T-helper 1 cell (primary cell): ENCODE measurements at regions not wholly inside any gene's neighbourhood (a gene's known extent, or its start where the extent isn't known, plus 50 kb on each side); places are given as distances from the start of the nearest gene placed in this dataset.

ENCODE experiments used
- DNase-seq, 5 donors: peaks; one replicate each; pipeline ENCODE4 v3.0.0-alpha.2; 2012 to 2020

DNA sequence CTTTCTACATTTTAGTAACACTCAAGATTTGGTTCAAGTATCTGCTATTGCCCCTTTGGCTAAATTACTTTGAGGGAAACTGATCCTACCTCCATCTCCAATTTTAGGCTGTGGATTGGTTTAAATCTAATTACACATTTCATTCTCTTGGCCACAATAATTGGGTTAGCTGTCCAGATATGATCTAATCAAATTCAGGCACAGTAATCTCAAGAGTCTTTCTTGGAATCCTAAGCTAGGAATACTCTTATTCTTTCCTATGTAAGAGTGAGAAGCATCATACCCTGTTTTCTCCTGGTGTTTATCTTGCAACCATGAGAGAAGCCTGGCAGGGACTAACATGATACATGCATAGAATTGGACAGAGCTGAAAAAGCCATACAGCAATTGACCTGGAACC is 300.4 kb upstream of the MARCKS start:
- no peak for DNase-seq

DNA sequence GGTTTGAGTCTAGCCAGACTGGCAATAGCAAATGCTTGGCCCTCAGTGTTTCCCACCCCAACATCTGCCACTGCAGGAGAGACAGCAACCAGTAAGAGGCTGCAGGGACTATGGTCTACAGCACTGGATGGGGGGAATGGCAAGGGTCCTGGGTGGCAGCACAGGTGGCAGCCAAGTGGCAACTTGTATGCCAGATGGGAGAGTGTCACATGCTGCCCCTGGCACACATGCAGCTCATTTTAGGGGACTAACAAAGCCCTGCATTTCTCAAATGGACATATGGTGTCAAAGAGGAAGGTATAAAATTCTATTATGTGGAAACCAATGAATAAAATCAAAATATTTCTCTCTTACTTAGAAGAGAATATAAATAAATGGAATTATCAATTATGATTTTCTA is 298.7 kb upstream of the MARCKS start:
- no peak for DNase-seq

DNA sequence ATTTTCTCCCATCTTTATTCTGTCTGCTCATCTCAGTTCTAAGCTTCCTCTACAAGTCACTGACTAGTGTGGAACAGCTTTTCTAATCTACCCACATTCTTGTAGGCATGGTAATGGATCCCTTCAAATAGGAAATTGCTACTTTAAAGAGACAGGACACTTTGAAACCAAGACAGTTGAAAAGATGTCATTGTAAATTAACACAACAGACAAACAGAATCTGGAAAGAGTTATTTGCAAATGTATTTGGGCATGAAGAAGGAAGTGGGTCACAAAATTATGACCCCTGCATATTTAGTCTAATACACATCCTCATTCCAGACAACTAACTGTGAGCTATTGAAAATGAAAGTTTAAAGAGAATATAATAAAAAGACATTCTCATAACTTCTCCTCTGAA is 298.2 kb upstream of the MARCKS start:
- no peak for DNase-seq

DNA sequence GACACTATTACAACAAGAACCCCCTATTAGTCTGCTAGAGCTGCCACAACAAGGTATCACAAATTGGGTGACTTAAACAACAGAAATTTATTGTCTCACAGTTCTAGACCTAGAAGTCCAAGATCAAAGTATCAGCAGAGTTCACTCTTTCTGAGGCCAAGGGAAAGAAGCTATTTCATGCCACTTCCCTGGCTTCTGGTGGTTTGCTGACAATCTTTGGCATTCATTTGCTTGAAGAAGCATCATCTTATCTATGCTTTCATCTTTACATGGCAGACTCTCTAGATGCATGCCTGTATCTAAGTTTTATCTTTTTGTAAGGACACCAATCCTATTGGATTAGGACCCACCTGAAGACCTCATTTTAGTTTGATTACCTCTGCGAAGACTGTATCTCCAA is 296.8 kb upstream of the MARCKS start:
- DNase-seq: no peak

DNA sequence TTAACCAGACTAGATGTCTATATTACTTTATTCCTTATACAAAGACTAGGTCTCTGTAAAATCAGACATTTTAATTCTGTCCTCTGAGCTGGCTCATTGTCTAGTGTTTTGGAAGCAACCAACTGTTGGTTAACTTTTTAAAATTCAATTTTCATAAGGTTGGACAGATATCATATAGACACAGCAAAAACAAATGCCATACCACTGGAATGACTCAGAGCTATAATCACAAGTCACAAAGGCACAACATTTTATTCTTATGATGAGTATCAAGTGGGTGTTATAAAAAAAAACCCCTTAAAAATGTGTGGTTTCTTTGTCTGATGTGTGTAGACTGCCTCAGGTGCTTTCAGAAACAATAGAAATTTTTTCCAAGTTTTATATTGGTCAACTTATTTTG is 296.2 kb upstream of the MARCKS start:
- no peak for DNase-seq

DNA sequence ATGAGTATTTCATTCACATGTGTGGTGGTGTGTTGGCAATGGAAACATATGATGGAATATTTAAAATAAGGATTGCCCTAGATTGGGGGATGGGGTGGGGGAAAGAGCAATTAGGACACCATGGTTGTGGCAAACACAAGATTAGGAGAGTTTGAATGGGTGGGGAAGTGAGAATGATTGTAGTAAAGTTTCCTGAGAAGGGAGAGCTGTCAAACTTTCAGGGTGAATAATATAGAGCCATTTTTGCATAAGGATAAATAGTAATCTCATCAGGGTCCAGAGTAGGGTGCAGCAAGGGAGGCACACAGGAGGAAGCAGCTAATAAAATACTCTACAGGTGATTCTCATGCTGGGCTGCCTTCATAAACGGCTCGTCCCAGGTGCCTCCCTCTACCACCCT is 294.9 kb upstream of the MARCKS start:
- no peak for DNase-seq

DNA sequence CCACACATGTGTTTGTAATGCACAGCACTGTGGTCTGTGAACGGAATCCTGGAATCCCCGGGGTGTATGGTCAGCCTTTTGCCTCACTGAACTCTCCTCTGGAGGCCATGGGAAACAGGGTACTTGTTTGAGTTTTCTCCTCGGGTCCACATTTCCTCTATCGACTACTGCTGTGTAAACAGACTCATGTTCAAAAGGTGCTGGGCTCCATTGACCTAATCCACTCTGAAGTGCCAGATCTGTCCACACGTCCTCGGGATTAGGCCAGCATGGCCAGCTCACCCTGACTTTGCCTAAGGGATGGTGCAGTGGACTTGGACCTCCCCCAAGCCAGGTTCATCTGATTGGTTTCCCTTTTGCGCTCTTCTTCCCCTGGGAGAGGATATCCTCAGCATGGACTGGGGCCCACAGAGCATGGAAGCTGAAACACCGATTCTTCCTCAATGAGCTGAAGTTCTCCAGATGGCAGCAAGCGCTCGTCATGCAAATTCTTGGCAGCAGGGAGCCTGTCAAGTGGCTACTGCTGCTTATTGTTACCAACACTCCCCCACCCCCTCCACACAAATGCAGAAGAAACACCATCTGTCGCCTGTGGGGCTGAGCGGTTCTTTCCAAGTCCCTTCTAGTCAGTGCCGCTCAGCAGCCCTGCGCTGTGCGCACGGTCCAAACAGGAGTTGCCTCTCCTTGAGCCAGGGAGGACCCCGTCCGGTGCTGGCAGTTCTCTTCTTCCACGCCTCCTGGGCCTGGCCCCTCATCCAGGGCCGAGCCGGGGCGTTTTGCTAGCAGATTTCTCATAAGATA is 292.6 kb upstream of the MARCKS start:
- DNase-seq: no peak

DNA sequence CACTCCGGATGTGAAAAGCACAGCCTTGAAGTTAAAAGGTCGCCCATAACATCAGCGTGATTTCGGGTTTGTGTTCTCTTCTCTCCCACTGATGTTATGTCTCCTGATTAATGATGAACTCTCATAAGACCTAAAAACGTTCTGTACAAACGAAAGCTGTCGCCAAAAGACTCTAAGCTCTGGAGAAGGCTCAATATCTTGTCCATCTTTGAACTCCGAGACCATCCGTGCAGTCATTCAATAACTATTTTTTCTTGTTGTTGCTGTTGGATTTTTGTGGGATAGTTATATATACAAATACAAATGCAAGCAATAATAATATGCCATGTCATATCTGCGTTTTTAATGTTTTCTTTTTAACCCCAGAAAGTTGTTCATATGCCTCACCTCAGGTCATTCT is 291.8 kb upstream of the MARCKS start:
- no peak for DNase-seq

DNA sequence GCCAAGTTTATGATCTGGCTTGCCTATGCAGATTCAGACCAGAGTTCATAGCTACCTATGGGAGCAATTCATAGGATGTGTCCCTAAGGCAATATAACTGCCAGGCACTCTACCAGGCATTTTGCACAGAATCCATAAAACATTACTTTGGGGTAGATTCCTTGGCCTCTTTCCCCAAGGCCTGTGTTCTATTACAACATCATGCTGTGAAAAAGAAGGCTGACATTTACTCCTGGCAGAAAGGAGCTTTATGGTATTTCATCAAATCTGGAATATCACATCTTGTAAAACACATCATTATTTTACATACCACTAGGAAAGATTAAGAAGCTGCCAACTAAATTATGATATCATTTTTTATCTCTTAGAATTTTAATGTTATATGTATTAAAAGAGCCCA is 287.0 kb upstream of the MARCKS start:
- DNase-seq: no peak

DNA sequence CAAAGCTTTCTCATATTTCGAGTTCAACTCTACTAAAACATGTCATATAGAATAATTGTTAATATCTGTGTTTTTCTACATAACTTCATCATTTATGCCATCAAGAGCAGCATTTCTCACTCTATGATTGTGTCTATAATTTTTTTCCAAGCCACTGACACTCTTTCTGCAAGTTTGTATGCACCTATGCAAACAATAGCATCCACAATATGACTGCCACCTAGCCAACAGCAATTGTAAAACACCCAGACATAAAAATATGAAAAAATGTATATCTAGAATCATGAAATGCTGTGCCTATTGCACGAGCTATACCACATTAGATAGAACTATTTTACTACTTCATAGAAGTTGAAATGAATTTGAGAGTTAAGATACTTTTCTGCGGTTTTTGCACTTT is 286.5 kb upstream of the MARCKS start:
- no peak for DNase-seq

DNA sequence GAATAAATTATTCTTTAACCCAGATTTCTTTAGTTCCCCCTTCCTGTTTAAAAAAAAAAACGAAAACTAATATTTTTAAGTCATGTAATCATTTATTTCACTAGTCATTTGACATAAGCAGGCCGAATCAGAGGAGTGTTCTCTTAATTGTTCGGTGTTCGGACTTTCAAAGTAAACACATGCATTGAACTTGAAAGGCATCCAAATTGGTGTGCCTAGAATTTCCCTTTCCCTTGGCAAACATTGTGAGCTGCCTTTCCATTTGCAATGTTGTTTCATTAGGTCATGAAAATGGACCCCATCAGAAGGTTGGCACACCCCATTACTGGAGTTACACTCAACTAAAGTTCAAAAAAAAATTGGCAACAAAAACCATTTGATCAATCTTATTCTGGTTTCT is 283.0 kb upstream of the MARCKS start:
- DNase-seq: no peak

DNA sequence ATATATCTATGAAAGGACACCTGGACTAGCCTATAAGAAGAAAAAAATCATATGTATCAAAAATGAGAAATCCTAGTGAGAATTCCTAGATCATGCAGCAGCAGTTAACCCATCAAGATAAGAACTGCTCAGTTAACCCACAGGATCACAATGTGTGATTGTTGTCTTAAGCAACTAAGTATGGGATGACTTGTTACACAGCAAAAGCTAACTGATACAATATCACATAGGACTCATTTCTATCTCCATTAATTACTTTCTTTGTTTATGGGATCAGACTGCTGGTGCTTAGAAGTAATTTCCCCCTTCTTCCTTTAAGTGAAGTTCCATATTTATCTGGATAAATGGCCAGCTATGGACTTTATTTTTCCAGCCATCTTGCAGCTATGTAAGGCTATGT is 280.8 kb upstream of the MARCKS start:
- no peak for DNase-seq

DNA sequence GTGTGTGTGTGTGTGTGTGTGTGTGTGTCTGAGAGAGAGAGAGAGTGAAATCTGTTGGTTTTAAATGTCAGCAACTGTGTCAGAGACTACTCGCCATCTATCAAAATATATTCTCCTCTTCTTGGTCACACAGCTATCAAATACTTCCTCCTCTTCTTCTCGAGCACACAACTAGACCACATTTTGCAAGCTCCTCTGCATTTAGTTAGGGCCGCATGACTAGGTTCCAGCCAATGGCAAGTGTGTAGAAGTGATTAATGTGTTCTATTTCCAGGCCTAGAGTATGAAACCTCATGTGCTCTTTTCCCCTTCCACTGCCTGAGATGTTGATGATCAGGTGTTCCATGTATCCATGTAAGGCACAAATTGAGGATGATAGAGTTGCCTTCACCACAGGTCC is 278.5 kb upstream of the MARCKS start:
- DNase-seq: no peak

DNA sequence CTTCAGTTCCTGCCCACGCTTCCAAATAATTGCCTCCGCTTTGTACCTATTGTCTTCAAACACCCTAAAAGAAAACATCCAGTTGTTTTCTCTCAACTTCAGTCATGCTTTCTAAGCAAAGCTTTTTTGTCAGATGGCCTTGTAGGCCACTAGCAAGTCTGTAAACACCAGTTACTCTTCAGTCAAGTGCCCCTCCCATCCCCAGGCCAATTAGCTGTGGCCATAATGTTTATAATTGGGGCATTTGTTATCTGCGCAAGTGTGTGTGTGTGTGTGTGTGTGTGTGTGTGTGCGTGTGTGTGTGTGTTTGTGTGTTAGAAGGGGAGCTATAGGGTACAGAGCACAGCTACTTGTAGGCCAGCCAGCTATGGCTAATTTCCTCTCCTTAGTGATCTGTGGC is 272.4 kb upstream of the MARCKS start:
- no peak for DNase-seq

DNA sequence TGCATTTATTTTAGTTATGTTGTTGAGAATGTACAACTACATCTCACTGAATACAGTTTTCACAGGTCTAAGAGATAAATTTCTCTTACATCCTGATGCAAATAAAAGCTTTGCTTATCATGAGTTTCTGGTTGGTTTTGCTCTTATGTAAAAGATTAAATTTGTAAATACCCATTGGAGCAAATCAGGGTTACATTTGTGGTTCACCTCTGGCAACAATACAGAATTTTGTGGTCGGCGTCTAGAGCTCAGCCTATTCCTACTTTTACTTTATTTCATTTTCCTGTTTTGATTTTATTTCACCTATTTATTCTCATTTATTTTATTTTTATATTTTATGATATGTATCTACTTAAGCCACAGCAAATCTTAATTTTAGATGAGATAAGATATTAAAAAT is 271.9 kb upstream of the MARCKS start:
- no peak for DNase-seq

DNA sequence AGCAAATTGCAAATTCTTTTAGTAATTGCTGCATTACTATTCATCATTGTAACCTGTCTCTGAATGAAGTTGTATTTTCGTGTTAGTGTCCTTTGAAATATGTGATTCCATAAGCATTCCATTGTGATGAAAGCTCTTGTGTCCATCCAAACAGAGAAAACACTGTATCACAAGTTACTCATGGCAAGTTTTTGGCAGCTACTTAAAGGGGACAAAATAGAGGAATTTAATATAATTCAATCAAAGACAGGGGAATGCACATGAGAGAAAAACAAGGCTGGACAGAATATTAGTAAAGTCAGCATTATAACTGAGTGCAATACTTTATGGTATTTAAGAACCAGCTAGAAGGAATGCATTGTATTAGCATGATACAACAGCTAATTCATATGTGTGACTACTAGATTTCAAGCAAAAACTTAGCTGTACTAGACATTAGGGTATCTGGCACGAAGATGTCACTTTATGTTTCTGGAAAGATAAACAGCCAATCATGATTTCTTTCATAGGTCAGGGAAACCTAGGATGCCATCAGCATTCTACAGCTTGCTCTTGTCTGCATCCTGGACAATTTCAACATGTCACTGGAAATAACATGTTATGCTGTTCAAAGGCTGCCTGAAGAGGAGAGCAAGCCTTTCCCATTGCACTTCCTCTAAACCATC is 270.6 kb upstream of the MARCKS start:
- DNase-seq: no peak

DNA sequence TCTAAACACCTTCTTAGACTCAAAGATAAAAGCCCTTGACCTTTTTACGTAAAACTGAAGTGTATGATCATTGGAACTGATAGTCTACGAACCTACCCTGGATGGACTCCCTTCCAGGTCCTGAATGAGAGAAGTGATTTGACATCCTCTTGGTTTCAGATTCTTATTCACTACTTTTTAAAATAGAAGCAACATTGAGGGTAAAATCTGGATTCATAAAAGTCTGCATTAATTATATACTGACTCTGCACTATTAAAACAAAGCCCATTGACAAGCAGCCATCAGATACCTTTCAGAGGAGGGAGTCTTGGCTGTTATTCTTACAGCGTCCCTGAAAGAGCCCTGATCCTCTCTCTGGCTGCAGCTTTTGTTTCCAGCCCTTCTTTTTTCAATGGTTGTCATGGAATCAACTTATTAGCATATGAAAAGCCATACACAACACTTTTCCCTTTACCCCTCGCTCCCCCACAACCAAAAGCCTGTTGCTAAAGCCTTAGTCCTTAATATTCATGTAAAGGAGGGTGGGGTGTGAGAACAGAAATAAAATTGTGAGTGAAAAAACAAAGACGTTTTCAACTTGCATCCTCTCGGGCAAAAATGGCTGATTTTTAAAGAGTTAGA is 270.0 kb upstream of the MARCKS start:
- no peak for DNase-seq

DNA sequence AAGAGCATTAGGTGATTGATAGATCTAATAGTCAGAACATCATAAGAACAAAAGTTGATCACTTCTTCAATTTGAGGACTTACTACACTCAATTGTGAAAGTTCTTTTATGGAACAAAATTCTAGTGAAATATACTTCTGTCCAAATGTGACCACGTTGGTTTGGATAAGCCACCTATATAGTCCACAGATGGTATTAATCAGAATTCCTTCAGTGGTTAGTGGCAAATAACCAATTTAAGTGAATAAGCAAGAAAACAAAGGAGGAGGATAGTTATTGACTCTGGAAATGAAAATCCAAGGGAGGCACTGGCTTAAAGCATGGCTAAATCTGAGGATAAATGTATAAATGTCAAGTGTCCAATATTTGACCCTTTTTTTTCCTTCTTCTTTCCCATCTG is 268.5 kb upstream of the MARCKS start:
- no peak for DNase-seq

DNA sequence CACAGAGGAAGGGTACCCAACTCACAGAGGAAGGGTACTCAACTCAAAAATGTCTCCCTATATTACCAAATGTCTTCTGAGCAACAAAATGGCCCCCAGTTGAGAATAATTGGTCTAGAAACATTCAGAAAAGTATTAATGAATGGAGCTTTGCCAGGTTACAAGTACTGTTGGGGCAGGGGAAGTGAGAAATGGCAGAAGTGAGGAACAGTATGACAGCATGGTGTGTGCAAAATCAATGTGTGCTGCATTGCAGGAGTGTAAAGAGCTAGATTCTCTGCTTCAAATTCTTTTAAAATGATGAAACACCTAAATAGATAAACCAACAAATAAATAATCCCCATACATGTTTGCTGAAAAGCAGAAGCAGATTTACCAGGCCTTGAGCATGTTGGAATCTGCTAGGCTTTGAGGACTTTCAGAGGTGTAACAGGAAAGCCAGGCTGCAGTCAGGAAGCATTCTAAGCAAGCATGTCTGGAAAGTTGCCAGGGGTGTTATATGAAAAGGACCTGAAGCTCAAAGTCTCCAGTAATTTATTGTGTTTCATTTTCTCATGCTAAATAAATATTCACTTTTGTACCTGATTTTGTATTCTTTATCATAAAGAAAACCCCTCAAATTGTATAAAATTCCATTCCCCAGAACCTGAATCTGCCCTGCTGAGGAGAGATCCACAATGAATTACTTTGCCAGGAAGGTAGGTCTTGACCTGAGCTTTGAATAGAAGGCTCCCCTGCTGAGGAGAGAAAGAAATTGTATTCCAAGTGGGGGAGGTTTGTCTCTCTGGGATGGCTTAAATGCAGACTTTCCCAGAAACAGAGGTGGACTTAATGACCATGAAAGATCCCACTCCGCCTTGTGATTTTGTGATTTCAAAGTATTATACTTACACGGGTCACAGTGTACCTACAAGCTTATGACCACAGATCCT is 265.0 kb upstream of the MARCKS start:
- DNase-seq: no peak

DNA sequence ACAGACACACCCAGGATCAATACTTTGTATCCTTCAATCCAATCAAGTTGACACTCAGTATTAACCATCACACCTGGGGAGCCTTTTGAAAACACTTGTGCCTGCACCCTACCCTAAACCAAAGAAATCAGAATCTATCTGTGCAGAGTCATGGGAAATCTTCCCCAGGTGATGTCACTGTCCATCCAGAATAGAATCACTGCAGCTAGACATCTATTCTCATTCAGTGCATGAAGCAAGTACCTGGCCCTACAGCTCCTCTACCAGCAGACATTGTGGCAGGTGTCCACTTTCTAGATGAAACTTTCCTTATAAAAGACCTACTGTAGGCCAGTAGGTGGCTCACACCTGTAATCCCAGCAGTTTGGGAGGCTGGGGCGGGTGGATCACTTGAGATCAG is 262.4 kb upstream of the MARCKS start:
- DNase-seq: no peak

DNA sequence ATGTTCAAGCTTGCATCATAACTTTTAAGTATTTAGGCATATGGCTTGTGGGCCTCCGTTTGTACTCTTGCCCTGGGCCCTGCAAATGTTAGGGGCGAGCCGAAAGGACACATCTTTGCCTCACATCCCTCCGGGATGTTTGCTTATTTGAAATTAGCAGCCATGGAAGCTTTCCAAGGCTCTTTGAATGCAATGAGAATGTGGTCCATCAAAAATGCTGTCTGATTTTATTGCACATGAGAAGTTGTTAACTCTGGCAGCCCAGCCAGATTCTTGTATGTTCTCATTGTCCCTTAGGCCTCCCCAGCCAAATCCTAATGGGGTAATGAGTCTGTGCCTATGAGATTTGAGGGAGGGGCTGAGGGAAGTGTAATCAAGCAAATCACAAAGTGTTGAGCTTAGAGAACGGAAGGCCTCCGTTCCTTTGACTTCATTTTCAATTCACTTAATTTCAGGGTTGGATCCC is 261.2 kb upstream of the MARCKS start:
- DNase-seq: no peak

DNA sequence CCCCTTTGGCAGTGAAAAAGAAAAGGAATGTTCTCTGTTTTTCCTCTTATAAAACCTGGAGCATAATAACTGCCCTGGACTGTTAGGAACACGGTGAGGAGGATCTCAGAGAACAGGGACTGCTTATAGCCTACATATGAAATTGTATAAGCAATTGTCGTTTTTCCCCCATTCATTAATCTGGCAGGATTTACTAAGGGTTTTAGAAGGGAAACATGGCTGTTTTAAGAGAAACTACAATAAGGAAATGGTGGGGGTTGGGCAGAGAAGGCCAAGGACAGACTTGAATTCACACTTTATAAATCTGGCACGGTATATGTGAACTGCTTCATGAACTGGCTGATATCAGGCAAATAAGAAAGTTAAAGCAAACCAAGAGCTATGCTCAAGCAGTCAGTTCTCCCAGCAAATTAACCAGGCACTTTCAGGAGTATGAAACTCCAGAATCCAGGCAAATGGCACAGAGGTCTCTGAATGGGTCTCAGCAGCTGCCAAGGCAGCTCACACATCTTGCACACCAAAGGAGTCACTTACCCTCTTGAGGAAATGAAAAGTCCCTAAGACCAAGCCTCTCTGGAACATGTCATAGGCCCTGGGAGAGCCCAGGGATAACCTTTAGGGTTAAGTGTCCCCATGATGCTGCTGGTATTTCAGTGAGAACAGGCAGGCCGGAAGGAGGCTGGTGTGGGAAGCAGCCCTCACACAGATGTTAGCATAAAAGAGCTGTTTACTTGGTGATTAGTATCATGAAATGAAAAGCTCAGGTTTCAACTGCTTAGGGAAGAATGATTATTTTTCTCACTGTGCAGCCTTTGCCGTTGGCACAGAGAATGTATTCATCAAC is 260.5 kb upstream of the MARCKS start:
- DNase-seq: no peak
